ENCODE measurements at regions not wholly inside any gene's neighbourhood (a gene's known extent, or its start where the extent isn't known, plus 50 kb on each side); places are given as distances from the start of the nearest gene placed in this dataset.

- Histone ChIP-seq H3K27ac (ENCODE audit: low read depth, low read length) (peak overlapping the region; percentile 2), H3K4me3 (ENCODE audit: insufficient read depth, low read depth, low read length) (no peak overlapping the region), H3K9ac (ENCODE audit: low read length) (no peak overlapping the region), H3K4me1 (ENCODE audit: insufficient read depth, low read length) (peaks cover 4% of the 10 kb centered on the region), H3K4me2 (ENCODE audit: low read length) (no peak overlapping the region), H3K36me3 (ENCODE audit: insufficient read depth, low read length) (no peaks in the 10 kb centered on the region), H3K27me3 (ENCODE audit: insufficient read depth, low read length) (no peaks in the 10 kb centered on the region), H2AFZ (ENCODE audit: low read depth, low read length) (no peak overlapping the region), H3K79me2 (ENCODE audit: insufficient read depth, low read length) (no peaks in the 10 kb centered on the region), H3K9me3 (ENCODE audit: insufficient read depth, low read depth, low read length) (no peaks in the 10 kb centered on the region), H4K20me1 (ENCODE audit: insufficient read depth, low read length) (no peaks in the 10 kb centered on the region)
- no peaks in the 10 kb centered on the region for H3K27me3 Mint-ChIP-seq (ENCODE audit: low read depth, unreplicated experiment)
- FAIRE-seq = no peak
- TF ChIP-seq CTCF (IDR thresholded peaks at IDR 0.05; ENCODE audit: insufficient read depth, low read depth, low read length) (no peak), EZH2 (IDR thresholded peaks at IDR 0.05; ENCODE audit: insufficient read depth, low read length) (no peak)
- DNase-seq (ENCODE audit: low read depth) = no peak
- H3K36me3 Mint-ChIP-seq (ENCODE audit: low read depth, unreplicated experiment) = no peaks in the 10 kb centered on the region
- no peak overlapping the region for H3K4me3 Mint-ChIP-seq (ENCODE audit: unreplicated experiment)
- peaks cover 41% of the 10 kb centered on the region for H3K4me1 Mint-ChIP-seq (ENCODE audit: low read depth, unreplicated experiment)
- no peaks in the 10 kb centered on the region for H3K9me3 Mint-ChIP-seq (ENCODE audit: unreplicated experiment)
- H3K27ac Mint-ChIP-seq (ENCODE audit: unreplicated experiment) = peak overlapping the region; percentile 63
Measured at GRCh38 chr17:52235516-52235915, 77.0 kb upstream of the CA10 start.

- no peak for TF ChIP-seq CTCF (IDR thresholded peaks at IDR 0.05; ENCODE audit: insufficient read depth, low read depth, low read length)
- TF ChIP-seq EZH2 (IDR thresholded peaks at IDR 0.05; ENCODE audit: insufficient read depth, low read length) = no peak
- Histone ChIP-seq H4K20me1 (ENCODE audit: insufficient read depth, low read length) (no peaks in the 10 kb centered on the region), H3K4me3 (ENCODE audit: insufficient read depth, low read depth, low read length) (no peak overlapping the region), H3K9me3 (ENCODE audit: insufficient read depth, low read depth, low read length) (no peaks in the 10 kb centered on the region), H3K27me3 (ENCODE audit: insufficient read depth, low read length) (no peaks in the 10 kb centered on the region), H3K27ac (ENCODE audit: low read depth, low read length) (no peak overlapping the region), H2AFZ (ENCODE audit: low read depth, low read length) (no peak overlapping the region), H3K4me2 (ENCODE audit: low read length) (no peak overlapping the region), H3K36me3 (ENCODE audit: insufficient read depth, low read length) (no peaks in the 10 kb centered on the region), H3K9ac (ENCODE audit: low read length) (no peak overlapping the region), H3K79me2 (ENCODE audit: insufficient read depth, low read length) (no peaks in the 10 kb centered on the region), H3K4me1 (ENCODE audit: insufficient read depth, low read length) (peaks cover 4% of the 10 kb centered on the region)
- no peaks in the 10 kb centered on the region for H3K27me3 Mint-ChIP-seq (ENCODE audit: low read depth, unreplicated experiment)
- peak overlapping the region; percentile 83 for H3K27ac Mint-ChIP-seq (ENCODE audit: unreplicated experiment)
- no peaks in the 10 kb centered on the region for H3K9me3 Mint-ChIP-seq (ENCODE audit: unreplicated experiment)
- peaks cover 41% of the 10 kb centered on the region for H3K4me1 Mint-ChIP-seq (ENCODE audit: low read depth, unreplicated experiment)
- no peak for FAIRE-seq
- no peak for DNase-seq (ENCODE audit: low read depth)
- H3K4me3 Mint-ChIP-seq (ENCODE audit: unreplicated experiment) = peak overlapping the region; percentile 17
- no peaks in the 10 kb centered on the region for H3K36me3 Mint-ChIP-seq (ENCODE audit: low read depth, unreplicated experiment)
Measured at GRCh38 chr17:52233632-52234031, 75.1 kb upstream of the CA10 start.

GRCh38 chr17:52233176-52233575, 74.7 kb upstream of the CA10 start:
- Histone ChIP-seq H3K36me3 (ENCODE audit: insufficient read depth, low read length) (no peaks in the 10 kb centered on the region), H3K9ac (ENCODE audit: low read length) (no peak overlapping the region), H4K20me1 (ENCODE audit: insufficient read depth, low read length) (no peaks in the 10 kb centered on the region), H3K27me3 (ENCODE audit: insufficient read depth, low read length) (no peaks in the 10 kb centered on the region), H2AFZ (ENCODE audit: low read depth, low read length) (no peak overlapping the region), H3K9me3 (ENCODE audit: insufficient read depth, low read depth, low read length) (no peaks in the 10 kb centered on the region), H3K27ac (ENCODE audit: low read depth, low read length) (no peak overlapping the region), H3K79me2 (ENCODE audit: insufficient read depth, low read length) (no peaks in the 10 kb centered on the region), H3K4me2 (ENCODE audit: low read length) (no peak overlapping the region), H3K4me3 (ENCODE audit: insufficient read depth, low read depth, low read length) (no peak overlapping the region), H3K4me1 (ENCODE audit: insufficient read depth, low read length) (peaks cover 4% of the 10 kb centered on the region)
- no peaks in the 10 kb centered on the region for H3K27me3 Mint-ChIP-seq (ENCODE audit: low read depth, unreplicated experiment)
- H3K4me1 Mint-ChIP-seq (ENCODE audit: low read depth, unreplicated experiment) = peaks cover 43% of the 10 kb centered on the region
- peak overlapping the region; percentile 17 for H3K4me3 Mint-ChIP-seq (ENCODE audit: unreplicated experiment)
- no peaks in the 10 kb centered on the region for H3K36me3 Mint-ChIP-seq (ENCODE audit: low read depth, unreplicated experiment)
- FAIRE-seq (no peak), DNase-seq (ENCODE audit: low read depth) (peak; percentile 15)
- peak overlapping the region; percentile 59 for H3K27ac Mint-ChIP-seq (ENCODE audit: unreplicated experiment)
- TF ChIP-seq CTCF (IDR thresholded peaks at IDR 0.05; ENCODE audit: insufficient read depth, low read depth, low read length) (no peak), EZH2 (IDR thresholded peaks at IDR 0.05; ENCODE audit: insufficient read depth, low read length) (no peak)
- H3K9me3 Mint-ChIP-seq (ENCODE audit: unreplicated experiment) = no peaks in the 10 kb centered on the region

All from astrocyte (in vitro differentiated cells and primary cell).